Fibroblast of mammary gland (primary cell): ENCODE measurements at regions not wholly inside any gene's neighbourhood (a gene's known extent, or its start where the extent isn't known, plus 50 kb on each side); places are given as distances from the start of the nearest gene placed in this dataset.

Experiments used
- DNase-seq: peaks from one replicate; pipeline ENCODE4 v3.0.0-alpha.2; 2010; ENCODE audit warnings: low read depth
- H3K4me3 ChIP-seq: 2 replicates; pipeline ENCODE4 v1.5.1; 2011; ENCODE audit warnings: low read depth, mild to moderate bottlenecking, low read length, moderate library complexity; ENCODE audit not compliant: control insufficient read depth
- CTCF ChIP-seq: conservative IDR thresholded peaks from 2 replicates; pipeline ENCODE4 v1.5.1; 2011; ENCODE audit warnings: low read depth, low read length, inconsistent platforms; ENCODE audit not compliant: control insufficient read depth, insufficient read depth

- no peak for TF ChIP-seq CTCF
- DNase-seq = no peak
- H3K4me3 ChIP-seq = no peak overlapping the region
Measured at GRCh38 chr5:13511442-13511841, 433.0 kb downstream of the DNAH5 start.

GRCh38 chr5:13510616-13511015 is 433.9 kb downstream of the DNAH5 start:
- DNase-seq = no peak
- no peak overlapping the region for H3K4me3 ChIP-seq
- TF ChIP-seq CTCF = no peak

- TF ChIP-seq CTCF = no peak
- no peak for DNase-seq
- H3K4me3 ChIP-seq = no peak overlapping the region
Measured at GRCh38 chr5:13508559-13508958, 435.9 kb downstream of the DNAH5 start.

- H3K4me3 ChIP-seq = no peak overlapping the region
- DNase-seq = no peak
- TF ChIP-seq CTCF = no peak
Measured at GRCh38 chr5:13505326-13505725, 439.2 kb downstream of the DNAH5 start.

- no peak for DNase-seq
- no peak for TF ChIP-seq CTCF
- no peak overlapping the region for H3K4me3 ChIP-seq
Measured at GRCh38 chr5:13503017-13503416, 441.5 kb downstream of the DNAH5 start.

- TF ChIP-seq CTCF = no peak
- peak; percentile 1 for DNase-seq
- no peak overlapping the region for H3K4me3 ChIP-seq
Measured at GRCh38 chr5:13501176-13501575, 443.3 kb downstream of the DNAH5 start.

GRCh38 chr5:13498279-13498678 is 446.2 kb downstream of the DNAH5 start:
- no peak overlapping the region for H3K4me3 ChIP-seq
- no peak for DNase-seq
- TF ChIP-seq CTCF = no peak
